ENCODE measurements at regions not wholly inside any gene's neighbourhood (a gene's known extent, or its start where the extent isn't known, plus 50 kb on each side); places are given as distances from the start of the nearest gene placed in this dataset.
A peak's percentile ranks its signal among the peaks of the same experiment; 100 is the strongest.

GRCh38 chr9:28031521-28032267 is 458.4 kb upstream of the C9orf72 start:
- DNase-seq: no peak

- DNase-seq: no peak
Observed at GRCh38 chr9:28032268-28032590, 458.9 kb upstream of the C9orf72 start.

GRCh38 chr9:28034242-28034641 is 461.0 kb upstream of the C9orf72 start:
- no peak for DNase-seq

GRCh38 chr9:28037968-28038367 is 464.7 kb upstream of the C9orf72 start:
- no peak for DNase-seq

GRCh38 chr9:28045051-28045450 is 471.8 kb upstream of the C9orf72 start:
- no peak for DNase-seq

- no peak for DNase-seq
Observed at GRCh38 chr9:28050046-28050445, 476.8 kb upstream of the C9orf72 start.

- DNase-seq: no peak
Observed at GRCh38 chr9:28050941-28051340, 477.7 kb upstream of the C9orf72 start.

- peak in 1 of 2 experiments; percentile 3 for DNase-seq
Observed at GRCh38 chr9:28051559-28052503, 478.6 kb upstream of the C9orf72 start.

GRCh38 chr9:28053096-28053777 is 480.0 kb upstream of the C9orf72 start:
- no peak for DNase-seq

- DNase-seq: no peak
Observed at GRCh38 chr9:28056006-28056405, 482.7 kb upstream of the C9orf72 start.

GRCh38 chr9:28056466-28056865 is 483.2 kb upstream of the C9orf72 start:
- DNase-seq: no peak

GRCh38 chr9:28059192-28059591 is 485.9 kb upstream of the C9orf72 start:
- DNase-seq: no peak

GRCh38 chr9:28064241-28064815 is 491.0 kb upstream of the C9orf72 start:
- no peak for DNase-seq

- DNase-seq: peak in 1 of 2 experiments; percentile 35
Observed at GRCh38 chr9:28073270-28073669, 500.0 kb upstream of the C9orf72 start.

GRCh38 chr9:28079677-28080076 is 506.4 kb upstream of the C9orf72 start:
- no peak for DNase-seq

- no peak for DNase-seq
Observed at GRCh38 chr9:28082671-28083070, 509.4 kb upstream of the C9orf72 start.

GRCh38 chr9:28086881-28087280 is 513.6 kb upstream of the C9orf72 start:
- no peak for DNase-seq

GRCh38 chr9:28092981-28093936 is 520.0 kb upstream of the C9orf72 start:
- DNase-seq: no peak

- no peak for DNase-seq
Observed at GRCh38 chr9:28101509-28101908, 528.2 kb upstream of the C9orf72 start.

- DNase-seq: no peak
Observed at GRCh38 chr9:28105001-28105400, 531.7 kb upstream of the C9orf72 start.

- no peak for DNase-seq
Observed at GRCh38 chr9:28120184-28120583, 546.9 kb upstream of the C9orf72 start.

GRCh38 chr9:28120626-28121025 is 547.3 kb upstream of the C9orf72 start:
- DNase-seq: no peak

Data from SW 1271 (cell line).